UCSD-AML1 (cell line): ENCODE measurements at regions not wholly inside any gene's neighbourhood (a gene's known extent, or its start where the extent isn't known, plus 50 kb on each side); places are given as distances from the start of the nearest gene placed in this dataset.
"Not testable (repeated sequence)": the region's sequence is repeated elsewhere in the genome, so short reads cannot be mapped to it uniquely, and the experiment has no call there.

Source experiments
- DNase-seq: peaks from one replicate; lab custom pipeline; 2025; ENCODE audit not compliant: unreplicated experiment; lab: John Stamatoyannopoulos, UW

DNA sequence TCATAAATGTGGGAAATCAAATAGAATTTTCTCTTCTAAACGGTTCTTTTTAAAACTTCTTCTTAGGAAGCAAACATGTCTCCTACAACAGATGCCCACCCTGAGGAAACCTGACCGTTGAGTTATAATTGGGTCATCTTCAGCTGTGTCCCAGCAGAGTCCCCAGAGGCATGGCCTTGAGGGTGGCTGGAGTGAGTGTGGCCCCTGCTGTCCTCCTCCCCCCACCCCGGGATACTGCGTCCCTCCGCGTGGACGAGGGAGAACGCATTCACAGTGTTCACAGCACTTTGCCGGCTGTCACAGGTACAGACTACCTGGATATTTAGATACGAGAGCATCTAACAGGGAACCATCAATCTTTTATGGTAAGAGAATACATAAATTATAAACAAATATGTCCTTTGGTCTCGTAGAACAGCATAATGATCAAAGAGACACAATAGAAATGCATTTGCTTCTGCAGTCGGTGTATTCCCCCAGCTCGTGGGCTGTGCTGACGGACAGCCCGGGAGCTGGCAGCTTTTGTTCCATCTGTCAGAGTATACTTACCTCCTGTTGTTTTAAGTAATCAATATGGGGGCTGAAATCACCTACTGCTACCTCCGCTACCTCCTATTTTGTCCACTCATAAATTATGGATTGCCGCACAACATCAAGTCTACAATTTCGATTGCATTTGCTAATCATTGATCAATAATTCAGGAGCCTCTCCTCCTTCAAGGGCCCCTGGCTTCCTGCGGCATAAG is 214.7 kb downstream of the IRX2 start:
- no peak for DNase-seq

- no peak for DNase-seq
Measured at GRCh38 chr5:2534970-2535369, 216.5 kb downstream of the IRX2 start.

- DNase-seq, result no peak
Measured at GRCh38 chr5:2534251-2534650, 217.2 kb downstream of the IRX2 start.

DNA sequence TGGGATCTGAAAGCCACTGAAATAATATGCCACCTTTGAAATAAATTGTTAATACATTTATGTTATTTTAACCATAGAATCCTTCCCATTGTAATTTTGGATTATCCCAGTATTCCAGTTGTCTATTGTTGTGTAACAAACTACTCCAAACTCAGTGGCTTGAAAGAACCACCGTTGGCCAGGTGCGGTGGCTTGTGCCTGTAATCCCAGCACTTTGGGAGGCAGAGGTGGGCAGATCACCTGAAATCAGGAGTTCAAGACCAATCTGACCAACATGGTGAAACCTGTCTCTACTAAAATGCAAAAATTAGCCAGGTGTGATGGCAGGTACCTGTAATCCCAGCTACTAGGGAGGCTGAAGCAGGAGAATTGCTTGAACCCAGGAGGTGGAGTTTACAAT is 217.6 kb downstream of the IRX2 start:
- DNase-seq, result not testable (repeated sequence)

DNA sequence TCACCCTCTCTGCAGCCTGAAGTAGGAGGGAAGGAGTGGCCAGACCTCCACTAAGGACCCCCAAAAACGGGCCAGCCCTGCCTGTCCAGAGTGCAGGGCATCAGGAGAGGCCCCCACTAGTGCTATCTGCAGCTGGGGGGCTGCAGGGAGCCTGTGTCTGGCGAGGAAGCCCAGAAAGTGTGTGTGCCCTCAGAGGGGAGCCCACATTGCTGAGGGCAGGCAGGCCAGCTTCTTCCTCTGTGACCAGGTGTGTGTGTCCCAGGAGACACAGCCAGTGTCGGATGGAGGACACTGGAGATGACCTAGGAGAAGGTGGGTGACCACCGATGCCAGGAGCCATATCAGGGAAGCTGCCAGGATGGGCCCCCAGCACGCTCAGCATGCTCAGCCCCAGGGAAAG is 218.7 kb downstream of the IRX2 start:
- no peak for DNase-seq

DNA sequence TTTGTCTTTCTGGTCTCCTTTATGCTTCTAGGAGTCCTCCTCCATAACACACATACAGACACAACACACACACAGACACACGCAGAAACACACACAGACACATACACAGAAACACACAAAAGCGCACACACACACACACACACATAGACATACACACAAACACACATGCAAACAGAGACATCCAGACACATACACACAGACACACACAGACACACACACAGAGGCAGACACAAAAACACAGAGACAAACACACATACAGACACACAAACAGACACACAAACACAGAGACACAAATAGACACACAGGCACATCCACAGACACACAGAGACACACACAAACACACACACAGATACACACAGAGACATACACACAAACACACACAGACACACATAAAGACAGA is 220.2 kb downstream of the IRX2 start:
- DNase-seq, result no peak

GRCh38 chr5:2530609-2531008 is 220.9 kb downstream of the IRX2 start:
- no peak for DNase-seq

GRCh38 chr5:2529371-2530092 is 221.9 kb downstream of the IRX2 start:
- DNase-seq, result no peak

DNA sequence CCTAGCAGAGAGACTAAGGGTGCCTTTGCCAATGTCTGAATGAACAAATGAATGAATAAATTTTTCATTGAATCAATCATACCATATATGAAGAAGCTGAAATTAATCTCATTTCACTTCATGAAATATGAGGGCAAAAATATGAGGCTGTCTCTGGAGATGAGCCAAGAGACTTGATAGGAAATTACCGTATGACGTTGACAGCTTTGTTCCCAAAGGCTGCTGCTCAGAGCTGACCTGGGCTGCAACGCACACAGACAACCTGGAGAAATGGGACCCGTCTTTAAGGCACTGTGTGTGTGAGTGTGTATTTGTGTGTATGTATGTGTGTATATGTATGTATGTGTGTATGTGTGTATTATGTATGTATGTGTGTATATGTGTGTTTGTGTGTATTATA is 226.1 kb downstream of the IRX2 start:
- DNase-seq, result no peak

GRCh38 chr5:2524620-2525019 is 226.9 kb downstream of the IRX2 start:
- no peak for DNase-seq

GRCh38 chr5:2523180-2523579 is 228.3 kb downstream of the IRX2 start:
- no peak for DNase-seq

- no peak for DNase-seq
Measured at GRCh38 chr5:2522372-2522771, 229.1 kb downstream of the IRX2 start.

DNA sequence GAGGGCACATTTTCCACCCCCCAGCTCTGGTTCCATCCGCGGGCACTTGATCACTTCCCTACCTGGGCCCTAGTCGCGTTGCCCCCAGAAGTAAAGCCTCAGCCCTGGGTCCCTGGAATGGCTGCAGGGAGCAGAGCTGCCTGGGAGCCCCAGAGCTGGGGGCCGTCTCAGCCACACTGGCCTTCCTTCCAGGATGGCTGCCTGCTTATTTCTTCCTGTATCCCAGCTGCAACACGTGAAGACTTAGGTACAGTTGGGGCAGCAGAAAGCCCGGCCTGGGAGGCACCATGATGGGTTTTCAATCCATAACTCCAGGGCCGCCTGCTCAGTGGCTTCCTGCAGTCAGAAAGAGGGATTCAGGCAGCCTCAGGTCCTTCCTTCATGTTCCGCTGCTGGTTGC is 232.3 kb downstream of the IRX2 start:
- no peak for DNase-seq

- no peak for DNase-seq
Measured at GRCh38 chr5:2517451-2517850, 234.0 kb downstream of the IRX2 start.

DNA sequence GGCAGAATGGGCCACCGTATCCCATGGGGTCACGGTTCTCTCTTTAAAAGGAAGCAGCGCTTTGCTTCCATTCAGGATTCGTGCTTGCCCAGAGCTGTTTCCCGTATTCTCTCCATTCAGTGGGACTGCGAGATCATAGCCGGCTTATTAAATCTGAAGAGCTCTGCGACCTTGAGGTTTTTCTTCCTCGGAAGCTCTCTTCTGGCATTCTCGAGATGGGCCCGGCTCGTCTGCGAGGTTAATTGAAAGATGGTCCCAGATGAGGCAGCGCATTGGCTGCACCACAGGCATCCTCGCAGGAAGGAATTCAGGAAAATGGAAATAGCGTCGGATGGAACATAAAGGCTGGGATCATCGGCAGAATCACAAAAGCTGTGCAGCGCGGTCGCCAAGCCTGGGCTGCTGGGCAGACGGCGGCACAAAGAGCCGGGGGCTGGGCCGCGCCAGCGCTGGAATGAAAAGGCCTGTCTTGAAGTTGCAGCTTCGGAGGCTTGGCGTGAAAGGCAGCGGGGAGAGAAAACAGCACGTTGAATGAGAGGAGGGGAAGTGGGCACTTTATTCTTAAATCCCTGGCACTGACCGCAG is 236.2 kb downstream of the IRX2 start:
- DNase-seq, result no peak

DNA sequence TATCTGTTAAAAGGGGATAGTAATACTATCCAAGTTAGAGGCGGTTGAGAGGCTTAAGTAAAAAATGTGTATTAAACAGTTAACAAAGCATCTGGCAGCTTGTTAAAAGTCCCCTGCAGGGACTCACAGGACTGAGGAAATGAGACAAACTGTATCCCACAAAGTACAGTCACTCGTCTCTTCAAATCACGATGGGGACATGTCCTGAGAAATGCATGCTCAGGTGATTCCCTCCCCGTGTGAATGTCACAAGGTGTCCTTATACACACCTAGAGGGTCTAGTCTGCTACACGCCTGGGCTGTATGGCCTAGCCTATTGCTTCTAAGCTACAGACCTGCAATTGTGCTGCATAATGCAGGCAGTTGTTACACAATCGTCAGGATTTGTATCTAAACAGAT is 237.0 kb downstream of the IRX2 start:
- no peak for DNase-seq

GRCh38 chr5:2511706-2512105 is 239.8 kb downstream of the IRX2 start:
- DNase-seq, result no peak

DNA sequence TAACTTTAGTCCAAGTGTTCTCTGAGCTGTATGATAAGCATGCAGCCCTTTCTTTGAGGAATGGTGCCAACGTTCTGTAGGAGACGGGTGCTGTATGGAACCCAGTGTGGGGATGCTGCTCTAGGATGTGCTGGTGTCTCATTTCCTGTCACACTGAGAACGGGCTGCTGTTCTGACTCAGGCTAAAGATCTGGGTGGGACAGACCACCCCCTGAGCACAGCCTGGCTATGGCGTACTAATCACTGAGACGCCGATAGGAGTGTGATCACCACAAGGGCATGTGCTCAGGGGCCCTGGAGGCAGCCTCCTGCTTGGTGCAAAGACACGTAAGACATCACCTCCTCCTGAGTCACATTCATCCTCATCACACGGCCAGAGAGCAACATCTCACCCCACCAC is 240.4 kb downstream of the IRX2 start:
- DNase-seq, result no peak

DNA sequence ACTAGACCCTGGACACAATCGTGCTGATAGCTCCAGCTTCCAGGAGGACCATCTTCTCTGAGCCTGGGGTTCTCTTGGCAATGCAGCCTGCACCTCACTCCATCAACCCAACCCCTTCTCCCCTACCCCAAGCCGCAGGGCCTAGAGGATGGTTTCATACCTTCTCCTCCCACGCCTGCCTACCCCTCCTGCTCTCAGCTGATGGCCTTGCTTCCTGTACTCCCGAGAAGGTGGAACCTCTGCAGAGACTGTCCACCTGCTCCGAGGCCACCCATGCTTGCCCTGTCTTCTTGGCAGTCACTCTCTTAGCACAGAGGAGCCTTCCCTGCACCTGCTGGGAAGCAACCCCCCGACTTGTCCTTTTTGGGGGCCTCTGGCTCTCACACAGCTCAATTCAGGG is 241.9 kb downstream of the IRX2 start:
- DNase-seq, result no peak

DNA sequence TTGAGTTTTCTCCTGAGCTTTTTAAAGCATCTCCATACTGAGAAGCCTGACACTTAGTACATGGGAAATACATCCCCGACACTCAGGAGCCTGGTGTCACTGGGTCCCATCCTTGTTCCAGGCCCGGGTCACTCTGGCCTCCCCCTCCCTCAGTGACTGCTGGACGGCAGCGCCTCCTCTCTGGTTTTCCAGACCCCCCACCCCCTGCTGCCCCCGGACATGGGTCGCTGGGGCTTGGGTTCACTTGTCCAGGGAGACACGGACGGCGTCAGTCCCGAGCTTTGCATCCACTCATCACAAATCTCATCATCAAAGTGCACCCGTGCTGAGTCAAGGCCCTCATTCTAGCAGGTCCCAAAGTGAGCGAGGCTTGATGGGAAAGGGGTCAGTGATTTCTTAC is 243.0 kb downstream of the IRX2 start:
- no peak for DNase-seq

- no peak for DNase-seq
Measured at GRCh38 chr5:2507611-2508010, 243.9 kb downstream of the IRX2 start.

GRCh38 chr5:2506603-2507002 is 244.9 kb downstream of the IRX2 start:
- DNase-seq, result no peak
